Astrocyte (in vitro differentiated cells and primary cell): ENCODE measurements at regions not wholly inside any gene's neighbourhood (a gene's known extent, or its start where the extent isn't known, plus 50 kb on each side); places are given as distances from the start of the nearest gene placed in this dataset.

Experiments used
- DNase-seq: peaks from one replicate; pipeline ENCODE4 v3.0.0-alpha.2; 2010; ENCODE audit warnings: low read depth
- FAIRE-seq: peaks from 2 replicates; lab custom pipeline; 2011; peaks lifted over from hg19 to GRCh38; lab: Jason Lieb, UNC
- H2AFZ ChIP-seq: 2 replicates; pipeline ENCODE4 v1.6.0; 2012; ENCODE audit warnings: low read depth, low read length, inconsistent platforms
- H3K27ac ChIP-seq: 2 replicates; pipeline ENCODE4 v1.5.1; 2011; ENCODE audit warnings: low read depth, low read length, inconsistent platforms
- H3K27me3 ChIP-seq: 2 replicates; pipeline ENCODE4 v1.6.0; 2011; ENCODE audit warnings: low read length, inconsistent platforms; ENCODE audit not compliant: insufficient read depth
- H3K36me3 ChIP-seq: 2 replicates; pipeline ENCODE4 v1.5.1; 2011; ENCODE audit warnings: low read length, inconsistent platforms; ENCODE audit not compliant: insufficient read depth
- H3K4me1 ChIP-seq: 2 replicates; pipeline ENCODE4 v1.5.1; 2011; ENCODE audit warnings: low read length, inconsistent platforms; ENCODE audit not compliant: insufficient read depth
- H3K4me2 ChIP-seq: 2 replicates; pipeline ENCODE4 v1.6.0; 2012; ENCODE audit warnings: low read length, inconsistent platforms
- H3K4me3 ChIP-seq: 2 replicates; pipeline ENCODE4 v1.5.1; 2011; ENCODE audit warnings: low read depth, mild to moderate bottlenecking, low read length, inconsistent platforms; ENCODE audit not compliant: insufficient read depth
- H3K79me2 ChIP-seq: 2 replicates; pipeline ENCODE4 v1.6.0; 2012; ENCODE audit warnings: mild to moderate bottlenecking, low read length, inconsistent platforms; ENCODE audit not compliant: insufficient read depth
- H3K9ac ChIP-seq: 2 replicates; pipeline ENCODE4 v1.6.0; 2012; ENCODE audit warnings: mild to moderate bottlenecking, low read length, inconsistent platforms
- H3K9me3 ChIP-seq: 2 replicates; pipeline ENCODE4 v1.5.1; 2012; ENCODE audit warnings: low read depth, mild to moderate bottlenecking, low read length, inconsistent platforms; ENCODE audit not compliant: insufficient read depth
- H4K20me1 ChIP-seq: 2 replicates; pipeline ENCODE4 v1.6.0; 2012; ENCODE audit warnings: low read length, inconsistent platforms; ENCODE audit not compliant: insufficient read depth
- H3K27ac Mint-ChIP-seq: one replicate; pipeline ENCODE4 v1.8.0; 2021; ENCODE audit warnings: mild to moderate bottlenecking, mixed read lengths; ENCODE audit not compliant: unreplicated experiment
- H3K27me3 Mint-ChIP-seq: one replicate; pipeline ENCODE4 v1.8.0; 2021; ENCODE audit warnings: low read depth, mixed read lengths; ENCODE audit not compliant: unreplicated experiment
- H3K36me3 Mint-ChIP-seq: one replicate; pipeline ENCODE4 v1.8.0; 2021; ENCODE audit warnings: low read depth, mixed read lengths; ENCODE audit not compliant: unreplicated experiment
- H3K4me1 Mint-ChIP-seq: one replicate; pipeline ENCODE4 v1.8.0; 2021; ENCODE audit warnings: low read depth, mixed read lengths; ENCODE audit not compliant: unreplicated experiment
- H3K4me3 Mint-ChIP-seq: one replicate; pipeline ENCODE4 v1.8.0; 2021; ENCODE audit warnings: mild to moderate bottlenecking, moderate library complexity, mixed read lengths; ENCODE audit not compliant: unreplicated experiment
- H3K9me3 Mint-ChIP-seq: one replicate; pipeline ENCODE4 v1.8.0; 2021; ENCODE audit warnings: mild to moderate bottlenecking, mixed read lengths; ENCODE audit not compliant: unreplicated experiment
- EZH2 ChIP-seq: IDR thresholded peaks from 2 replicates; pipeline ENCODE4 v1.6.1; 2012; ENCODE audit warnings: mild to moderate bottlenecking, low read length, inconsistent platforms; ENCODE audit not compliant: insufficient read depth
- TF ChIP-seq, protein P1 (sequence below): IDR thresholded peaks from 2 replicates; pipeline ENCODE4 v1.5.1; 2011; ENCODE audit warnings: low read depth, mild to moderate bottlenecking, inconsistent platforms, low read length, moderate library complexity; ENCODE audit not compliant: insufficient read depth

DNA sequence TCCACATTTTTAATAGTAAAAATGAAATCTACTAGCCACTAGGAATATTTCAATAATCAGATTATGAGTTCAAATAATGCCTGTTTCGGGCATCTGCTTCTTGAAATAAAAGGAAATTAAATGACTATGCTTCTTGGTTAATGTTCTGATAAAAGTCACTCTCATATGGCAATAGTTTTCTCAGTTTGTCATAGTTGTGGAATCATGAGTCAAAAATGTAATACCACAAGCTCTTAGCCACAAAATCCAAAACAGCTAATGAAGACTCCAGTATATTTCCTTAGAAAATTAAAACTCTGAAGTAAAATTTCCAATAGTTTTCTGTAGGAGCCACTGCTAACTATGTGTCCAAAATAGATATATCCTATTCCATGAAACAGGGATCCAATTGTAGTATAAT is 676.3 kb upstream of the CDH8 start:
- Histone ChIP-seq H4K20me1 (no peaks in the 10 kb centered on the region), H3K4me1 (no peaks in the 10 kb centered on the region), H2AFZ (no peak overlapping the region), H3K4me3 (no peak overlapping the region), H3K9ac (no peak overlapping the region), H3K36me3 (no peaks in the 10 kb centered on the region), H3K9me3 (no peaks in the 10 kb centered on the region), H3K4me2 (no peak overlapping the region), H3K27me3 (no peaks in the 10 kb centered on the region), H3K27ac (no peak overlapping the region), H3K79me2 (no peaks in the 10 kb centered on the region)
- TF ChIP-seq EZH2 = no peak
- TF ChIP-seq, protein P1, sequence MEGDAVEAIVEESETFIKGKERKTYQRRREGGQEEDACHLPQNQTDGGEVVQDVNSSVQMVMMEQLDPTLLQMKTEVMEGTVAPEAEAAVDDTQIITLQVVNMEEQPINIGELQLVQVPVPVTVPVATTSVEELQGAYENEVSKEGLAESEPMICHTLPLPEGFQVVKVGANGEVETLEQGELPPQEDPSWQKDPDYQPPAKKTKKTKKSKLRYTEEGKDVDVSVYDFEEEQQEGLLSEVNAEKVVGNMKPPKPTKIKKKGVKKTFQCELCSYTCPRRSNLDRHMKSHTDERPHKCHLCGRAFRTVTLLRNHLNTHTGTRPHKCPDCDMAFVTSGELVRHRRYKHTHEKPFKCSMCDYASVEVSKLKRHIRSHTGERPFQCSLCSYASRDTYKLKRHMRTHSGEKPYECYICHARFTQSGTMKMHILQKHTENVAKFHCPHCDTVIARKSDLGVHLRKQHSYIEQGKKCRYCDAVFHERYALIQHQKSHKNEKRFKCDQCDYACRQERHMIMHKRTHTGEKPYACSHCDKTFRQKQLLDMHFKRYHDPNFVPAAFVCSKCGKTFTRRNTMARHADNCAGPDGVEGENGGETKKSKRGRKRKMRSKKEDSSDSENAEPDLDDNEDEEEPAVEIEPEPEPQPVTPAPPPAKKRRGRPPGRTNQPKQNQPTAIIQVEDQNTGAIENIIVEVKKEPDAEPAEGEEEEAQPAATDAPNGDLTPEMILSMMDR = no peak
- no peak overlapping the region for H3K4me3 Mint-ChIP-seq
- H3K4me1 Mint-ChIP-seq = peaks cover 2% of the 10 kb centered on the region
- DNase-seq (no peak), FAIRE-seq (no peak)
- H3K27ac Mint-ChIP-seq = no peak overlapping the region
- no peaks in the 10 kb centered on the region for H3K36me3 Mint-ChIP-seq
- H3K9me3 Mint-ChIP-seq = no peaks in the 10 kb centered on the region
- H3K27me3 Mint-ChIP-seq = no peaks in the 10 kb centered on the region

DNA sequence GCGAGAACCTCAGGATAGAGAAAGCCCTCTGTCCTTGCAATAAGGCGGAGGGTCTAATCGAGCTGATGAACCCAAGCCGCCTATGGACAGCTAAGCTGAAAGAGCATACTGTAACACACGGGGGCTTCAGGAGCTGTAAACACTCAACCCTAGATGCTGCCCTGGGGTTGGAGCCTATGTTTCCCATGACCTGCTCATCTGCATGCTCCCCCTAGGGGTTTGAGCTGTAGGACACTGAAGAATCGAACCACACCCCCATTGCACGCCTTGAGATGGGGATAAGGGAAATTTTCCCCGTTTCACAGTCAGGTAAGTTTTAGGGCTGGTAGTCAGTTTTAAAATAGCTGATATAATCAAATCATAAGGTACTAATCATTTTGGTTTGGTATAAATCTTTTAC is 675.6 kb upstream of the CDH8 start:
- H3K27me3 Mint-ChIP-seq = no peaks in the 10 kb centered on the region
- H3K4me2 ChIP-seq = no peak overlapping the region
- no peaks in the 10 kb centered on the region for H3K36me3 Mint-ChIP-seq
- H3K4me1 ChIP-seq = no peaks in the 10 kb centered on the region
- no peaks in the 10 kb centered on the region for H3K27me3 ChIP-seq
- no peaks in the 10 kb centered on the region for H3K9me3 Mint-ChIP-seq
- H3K9me3 ChIP-seq = no peaks in the 10 kb centered on the region
- H3K4me1 Mint-ChIP-seq = peaks cover 2% of the 10 kb centered on the region
- no peak for TF ChIP-seq EZH2
- TF ChIP-seq, protein P1 = no peak
- FAIRE-seq = no peak
- DNase-seq = no peak
- H3K27ac Mint-ChIP-seq = no peak overlapping the region
- H3K9ac ChIP-seq = no peak overlapping the region
- H3K79me2 ChIP-seq = no peaks in the 10 kb centered on the region
- H2AFZ ChIP-seq = no peak overlapping the region
- no peaks in the 10 kb centered on the region for H3K36me3 ChIP-seq
- H3K27ac ChIP-seq = no peak overlapping the region
- no peaks in the 10 kb centered on the region for H4K20me1 ChIP-seq
- H3K4me3 ChIP-seq = no peak overlapping the region
- H3K4me3 Mint-ChIP-seq = no peak overlapping the region

DNA sequence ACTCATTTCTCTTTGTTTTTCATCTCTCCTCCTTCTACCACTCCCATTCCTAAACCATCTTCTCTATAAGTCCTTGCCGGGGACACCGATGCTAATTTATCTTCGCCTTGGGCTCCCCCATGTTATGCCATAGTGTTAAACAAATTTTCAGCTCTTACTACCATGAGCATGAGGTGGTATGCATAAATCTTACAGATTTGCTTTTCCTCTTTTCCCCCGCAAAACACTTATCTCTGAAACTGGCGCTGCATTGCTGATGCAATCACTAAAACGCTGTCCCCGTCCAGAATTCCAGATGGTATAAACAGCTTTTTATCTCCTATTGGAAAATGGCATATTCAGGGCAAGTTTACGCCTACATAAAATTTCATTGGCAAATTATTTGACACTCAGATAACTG is 673.6 kb upstream of the CDH8 start:
- Mint-ChIP-seq H3K27me3 (no peaks in the 10 kb centered on the region), H3K4me1 (peaks cover 2% of the 10 kb centered on the region), H3K4me3 (no peak overlapping the region), H3K36me3 (no peaks in the 10 kb centered on the region), H3K9me3 (no peaks in the 10 kb centered on the region), H3K27ac (no peak overlapping the region)
- H4K20me1 ChIP-seq = no peaks in the 10 kb centered on the region
- H3K27ac ChIP-seq = no peak overlapping the region
- H3K36me3 ChIP-seq = no peaks in the 10 kb centered on the region
- H3K9me3 ChIP-seq = no peaks in the 10 kb centered on the region
- TF ChIP-seq, protein P1 = no peak
- TF ChIP-seq EZH2 = no peak
- H3K27me3 ChIP-seq = no peaks in the 10 kb centered on the region
- H3K79me2 ChIP-seq = no peaks in the 10 kb centered on the region
- no peak overlapping the region for H3K4me2 ChIP-seq
- H3K4me1 ChIP-seq = no peaks in the 10 kb centered on the region
- DNase-seq (no peak), FAIRE-seq (no peak)
- no peak overlapping the region for H3K4me3 ChIP-seq
- no peak overlapping the region for H2AFZ ChIP-seq
- H3K9ac ChIP-seq = no peak overlapping the region
